K562 (cell line): ENCODE measurements at regions not wholly inside any gene's neighbourhood (a gene's known extent, or its start where the extent isn't known, plus 50 kb on each side); places are given as distances from the start of the nearest gene placed in this dataset.

ENCODE experiments used
- ATAC-seq: fragments of 200-7000 bp; cut with Tn5 transposase; 3 replicates; pipeline ENCODE4 v1.9.1; 2020; ENCODE audit warnings: moderate library complexity
- BruUV-seq: library from RNA; stranded (reverse); fragments of 400-500 nt; replicated peaks from 2 replicates; lab custom pipeline; 2021; lab: Mats Ljungman, UMichigan
- CTCF ChIA-PET: fragments of 300-600 bp; formaldehyde crosslinking; extraction: SDS; loops from one replicate; lab custom pipeline; 2021; ENCODE audit warnings: low intra/inter-chr PET ratio; lab: Yijun Ruan, JAX
- POLR2A ChIA-PET: fragments of 300-600, 350-650 bp; sonication (Branson Sonifier 250); formaldehyde crosslinking; extraction: SDS; loops from one replicate; lab custom pipeline; 2021; ENCODE audit warnings: antibody characterized with exemption, inconsistent platforms; lab: Yijun Ruan, JAX
- DNase-seq, 4 experiments: peaks; one replicate each; pipeline versions ENCODE4 v3.0.0 to v3.0.0-alpha.2; 2011 to 2018; ENCODE audit warnings: low spot score in 3 of 4, mixed read lengths in 3 of 4; ENCODE audit errors: extremely low read depth in 1 of 4
- FAIRE-seq: peaks from 2 replicates; lab custom pipeline; 2011; peaks lifted over from hg19 to GRCh38; lab: Jason Lieb, UNC
- H2AFZ ChIP-seq: 2 replicates; pipeline ENCODE4 v1.6.0; 2011; ENCODE audit warnings: low read depth, low read length, control low read depth, inconsistent platforms
- H3K27ac ChIP-seq: fragments of 200-600 bp; 3 replicates; pipeline ENCODE4 v1.8.0; 2011; ENCODE audit warnings: low read depth, mild to moderate bottlenecking, control low read depth, inconsistent platforms, low read length, moderate library complexity, mixed read lengths; ENCODE audit errors: extremely low read depth
- H3K27me3 ChIP-seq, 2 experiments: fragments of 300-600 bp in 1 of 2; 2 replicates in 1 of 2; 3 replicates in 1 of 2; pipeline versions ENCODE4 v1.6.0 to v1.8.0; 2011; ENCODE audit warnings: inconsistent platforms in 2 of 2, low read length in 2 of 2, mild to moderate bottlenecking in 1 of 2, mixed read lengths in 1 of 2, moderate library complexity in 1 of 2; ENCODE audit not compliant: control insufficient read depth in 2 of 2, insufficient read depth in 2 of 2
- H3K36me3 ChIP-seq: fragments of 300-600 bp; 3 replicates; pipeline ENCODE4 v1.8.0; 2011; ENCODE audit warnings: mild to moderate bottlenecking, low read length, inconsistent platforms; ENCODE audit not compliant: control insufficient read depth, insufficient read depth
- H3K4me1 ChIP-seq, 2 experiments: fragments of 200-600 bp in 1 of 2; replicated peaks in 1 of 2; 2 replicates in 1 of 2; 3 replicates in 1 of 2; pipeline versions ENCODE4 v1.5.1 to v1.8.0; 2011; ENCODE audit warnings: inconsistent platforms in 2 of 2, low read length in 2 of 2, mild to moderate bottlenecking in 1 of 2, mixed read lengths in 1 of 2, moderate library complexity in 1 of 2; ENCODE audit not compliant: control insufficient read depth in 2 of 2, insufficient read depth in 2 of 2
- H3K4me2 ChIP-seq: 2 replicates; pipeline ENCODE4 v1.6.1; 2011; ENCODE audit warnings: low read length, control low read depth, inconsistent platforms, mixed read lengths; ENCODE audit not compliant: insufficient read depth
- H3K4me3 ChIP-seq: fragments of 200-600 bp; sonication (generic), shearing (Covaris generic); 2 replicates; pipeline ENCODE4 v1.5.1; 2016; ENCODE audit warnings: control low read depth, inconsistent platforms
- H3K79me2 ChIP-seq: fragments of 200-600 bp; 3 replicates; pipeline ENCODE4 v1.8.0; 2011; ENCODE audit warnings: low read length, inconsistent platforms; ENCODE audit not compliant: control insufficient read depth, insufficient read depth
- H3K9ac ChIP-seq, 2 experiments: 2 replicates each; pipeline versions ENCODE4 v1.6.0 to v1.6.1; 2011; ENCODE audit warnings: low read depth in 2 of 2, low read length in 2 of 2, control low read depth in 1 of 2, inconsistent platforms in 1 of 2, mild to moderate bottlenecking in 1 of 2, mixed read lengths in 1 of 2; ENCODE audit not compliant: insufficient read depth in 1 of 2
- H3K9me1 ChIP-seq: one replicate; pipeline ENCODE4 v1.6.0; 2011; ENCODE audit warnings: inconsistent platforms, mild to moderate bottlenecking, low read length, moderate library complexity; ENCODE audit not compliant: control insufficient read depth, insufficient read depth
- H3K9me3 ChIP-seq: replicated peaks from 2 replicates; pipeline ENCODE4 v1.5.1; 2011; ENCODE audit warnings: low read depth, low read length, inconsistent platforms; ENCODE audit not compliant: control insufficient read depth, insufficient read depth
- H4K20me1 ChIP-seq: replicated peaks from 2 replicates; pipeline ENCODE4 v1.6.1; 2011; ENCODE audit warnings: low read length, inconsistent platforms, mixed read lengths; ENCODE audit not compliant: control insufficient read depth, insufficient read depth
- CHCHD3 ChIP-seq: fragments of 250-450 bp; sonication (Bioruptor Pico); IDR thresholded peaks from 2 replicates; pipeline ENCODE4 v2.1.2; 2022; ENCODE audit warnings: mild to moderate bottlenecking
- HNRNPUL1 ChIP-seq: fragments of 200-400 bp; formaldehyde crosslinking; IDR thresholded peaks from 2 replicates; pipeline ENCODE4 v1.6.1; 2017; ENCODE audit warnings: low read length
- MIER1 ChIP-seq: fragments of 450-650 bp; IDR thresholded peaks from 2 replicates; pipeline ENCODE4 v1.6.1; 2016; ENCODE audit warnings: antibody characterized with exemption, mild to moderate bottlenecking, low read depth
- NCOA2 ChIP-seq, 2 experiments: fragments of 450-650 bp; IDR thresholded peaks; 2 replicates each; pipeline ENCODE4 v1.6.1; 2018; ENCODE audit warnings: mild to moderate bottlenecking in 2 of 2, moderate library complexity in 1 of 2; ENCODE audit not compliant: partially characterized antibody in 2 of 2
- PHB2 ChIP-seq: fragments of 450-650 bp; IDR thresholded peaks from 2 replicates; pipeline ENCODE4 v1.6.1; 2017; ENCODE audit warnings: low read depth
- PHF20 ChIP-seq: fragments of 450-650 bp; IDR thresholded peaks from 2 replicates; pipeline ENCODE4 v1.6.1; 2018; ENCODE audit not compliant: partially characterized antibody
- RAD21 ChIP-seq, 2 experiments: fragments of 250-450 bp in 1 of 2; fragments of 450-650 bp in 1 of 2; sonication (Bioruptor Pico) in 1 of 2; formaldehyde crosslinking in 1 of 2; IDR thresholded peaks in 1 of 2; conservative IDR thresholded peaks in 1 of 2; 2 replicates each; pipeline versions ENCODE4 v1.4.0 to v1.8.0; 2020 to 2022; ENCODE audit warnings: mild to moderate bottlenecking in 2 of 2, moderate library complexity in 1 of 2
- ZBED1 ChIP-seq: IDR thresholded peaks from 2 replicates; pipeline ENCODE4 v1.6.1; 2014
- ZC3H4 ChIP-seq: sonication (generic); formaldehyde crosslinking; IDR thresholded peaks from 2 replicates; pipeline ENCODE4 v1.9.0; 2021; ENCODE audit warnings: missing genetic modification reagents, borderline replicate concordance
- ZNF77 ChIP-seq: fragments of 250-450 bp; sonication (Bioruptor Pico); IDR thresholded peaks from 2 replicates; pipeline ENCODE4 v1.5.0; 2020
- ZSCAN29 ChIP-seq: fragments of 450-650 bp; IDR thresholded peaks from 2 replicates; pipeline ENCODE4 v1.6.1; 2017
- WGBS: fragments of 100-300 bp; shearing (Covaris generic); methylation state at CpG from one replicate; pipeline ENCODE4 v1.1.6; 2016; ENCODE audit warnings: low coverage, mixed read lengths; ENCODE audit not compliant: insufficient coverage; ENCODE audit errors: missing lambda C conversion rate; 5-methylcytosine and 5-hydroxymethylcytosine counted together
- in situ Hi-C: fragments of 300-500 bp; cut with MboI; formaldehyde crosslinking; loops from 4 replicates; pipeline ENCODE4 v1.15.0; 2018; ENCODE audit warnings: inconsistent platforms, mixed read lengths
- intact Hi-C: fragments of 100-400 bp; cut with micrococcal nuclease; formaldehyde crosslinking; loops from 2 replicates; pipeline ENCODE4 v1.14.2; 2022
- TF ChIP-seq, protein P1 (sequence below): fragments of 450-650 bp; formaldehyde crosslinking; IDR thresholded peaks from 2 replicates; pipeline ENCODE4 v1.4.0; 2022; ENCODE audit warnings: missing genetic modification characterization
- TF ChIP-seq, protein P2 (sequence below): fragments of 450-650 bp; IDR thresholded peaks from 2 replicates; pipeline ENCODE4 v1.6.1; 2017; ENCODE audit warnings: antibody characterized with exemption, mild to moderate bottlenecking

DNA sequence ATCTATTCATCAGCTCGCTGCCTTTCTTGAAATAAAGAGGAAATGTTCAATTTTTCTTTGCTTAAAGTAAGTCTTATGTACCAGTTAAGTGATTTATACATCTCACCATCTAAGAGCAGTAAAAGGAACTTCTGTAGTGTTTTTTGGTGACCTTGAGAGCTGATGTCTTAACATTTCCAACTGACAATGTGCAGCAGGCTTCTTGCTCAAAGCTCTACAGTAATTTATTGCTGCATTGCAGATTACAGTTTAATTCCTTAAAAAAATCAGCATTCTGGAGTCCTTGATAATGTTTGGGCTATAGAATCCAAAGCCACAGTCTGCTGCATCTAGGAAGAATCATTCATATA, 61.6 kb downstream of the DIPK2A start:
- in situ Hi-C loops (no loop called here), intact Hi-C loops (no loop called here)
- no peak overlapping the region for H3K4me2 ChIP-seq
- no TSS peak for BruUV-seq
- TF ChIP-seq ZNF77 (no peak), PHB2 (no peak), ZC3H4 (CRISPR knock-in tag) (no peak), PHF20 (no peak), ZBED1 (no peak), NCOA2 (IDR thresholded peaks at IDR 0.05; ENCODE audit: partially characterized antibody in 2 of 2) (no peak), MIER1 (no peak), HNRNPUL1 (no peak), CHCHD3 (no peak), ZSCAN29 (no peak), RAD21 (CRISPR knock-in tag; conservative IDR thresholded peaks at IDR 0.05 in 1 of 2, IDR thresholded peaks at IDR 0.05 in 1 of 2) (no peak)
- TF ChIP-seq, protein P1, sequence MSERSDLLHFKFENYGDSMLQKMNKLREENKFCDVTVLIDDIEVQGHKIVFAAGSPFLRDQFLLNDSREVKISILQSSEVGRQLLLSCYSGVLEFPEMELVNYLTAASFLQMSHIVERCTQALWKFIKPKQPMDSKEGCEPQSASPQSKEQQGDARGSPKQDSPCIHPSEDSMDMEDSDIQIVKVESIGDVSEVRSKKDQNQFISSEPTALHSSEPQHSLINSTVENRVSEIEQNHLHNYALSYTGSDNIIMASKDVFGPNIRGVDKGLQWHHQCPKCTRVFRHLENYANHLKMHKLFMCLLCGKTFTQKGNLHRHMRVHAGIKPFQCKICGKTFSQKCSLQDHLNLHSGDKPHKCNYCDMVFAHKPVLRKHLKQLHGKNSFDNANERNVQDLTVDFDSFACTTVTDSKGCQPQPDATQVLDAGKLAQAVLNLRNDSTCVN (CRISPR knock-in tag), result no peak
- TF ChIP-seq, protein P2, sequence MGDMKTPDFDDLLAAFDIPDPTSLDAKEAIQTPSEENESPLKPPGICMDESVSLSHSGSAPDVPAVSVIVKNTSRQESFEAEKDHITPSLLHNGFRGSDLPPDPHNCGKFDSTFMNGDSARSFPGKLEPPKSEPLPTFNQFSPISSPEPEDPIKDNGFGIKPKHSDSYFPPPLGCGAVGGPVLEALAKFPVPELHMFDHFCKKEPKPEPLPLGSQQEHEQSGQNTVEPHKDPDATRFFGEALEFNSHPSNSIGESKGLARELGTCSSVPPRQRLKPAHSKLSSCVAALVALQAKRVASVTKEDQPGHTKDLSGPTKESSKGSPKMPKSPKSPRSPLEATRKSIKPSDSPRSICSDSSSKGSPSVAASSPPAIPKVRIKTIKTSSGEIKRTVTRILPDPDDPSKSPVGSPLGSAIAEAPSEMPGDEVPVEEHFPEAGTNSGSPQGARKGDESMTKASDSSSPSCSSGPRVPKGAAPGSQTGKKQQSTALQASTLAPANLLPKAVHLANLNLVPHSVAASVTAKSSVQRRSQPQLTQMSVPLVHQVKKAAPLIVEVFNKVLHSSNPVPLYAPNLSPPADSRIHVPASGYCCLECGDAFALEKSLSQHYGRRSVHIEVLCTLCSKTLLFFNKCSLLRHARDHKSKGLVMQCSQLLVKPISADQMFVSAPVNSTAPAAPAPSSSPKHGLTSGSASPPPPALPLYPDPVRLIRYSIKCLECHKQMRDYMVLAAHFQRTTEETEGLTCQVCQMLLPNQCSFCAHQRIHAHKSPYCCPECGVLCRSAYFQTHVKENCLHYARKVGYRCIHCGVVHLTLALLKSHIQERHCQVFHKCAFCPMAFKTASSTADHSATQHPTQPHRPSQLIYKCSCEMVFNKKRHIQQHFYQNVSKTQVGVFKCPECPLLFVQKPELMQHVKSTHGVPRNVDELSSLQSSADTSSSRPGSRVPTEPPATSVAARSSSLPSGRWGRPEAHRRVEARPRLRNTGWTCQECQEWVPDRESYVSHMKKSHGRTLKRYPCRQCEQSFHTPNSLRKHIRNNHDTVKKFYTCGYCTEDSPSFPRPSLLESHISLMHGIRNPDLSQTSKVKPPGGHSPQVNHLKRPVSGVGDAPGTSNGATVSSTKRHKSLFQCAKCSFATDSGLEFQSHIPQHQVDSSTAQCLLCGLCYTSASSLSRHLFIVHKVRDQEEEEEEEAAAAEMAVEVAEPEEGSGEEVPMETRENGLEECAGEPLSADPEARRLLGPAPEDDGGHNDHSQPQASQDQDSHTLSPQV, result no peak
- no peaks in the 10 kb centered on the region for H3K27me3 ChIP-seq
- WGBS, result 0% methylated on average over 1 of the region's 1 CpG
- ChIA-PET CTCF (no interaction called here), POLR2A (interaction anchor here (0.9 kb wide), 1 partner anchor 143 kb away, joined by 3 read pairs; no protein-coding TSS in a partner anchor)
- H4K20me1 ChIP-seq, result no peaks in the 10 kb centered on the region
- H3K4me1 ChIP-seq, result no peaks in the 10 kb centered on the region
- H3K9me1 ChIP-seq, result no peaks in the 10 kb centered on the region
- no peaks in the 10 kb centered on the region for H3K79me2 ChIP-seq
- DNase-seq (no peak), ATAC-seq (no peak), FAIRE-seq (no peak)
- H3K36me3 ChIP-seq, result no peaks in the 10 kb centered on the region
- H3K4me3 ChIP-seq, result no peak overlapping the region
- H2AFZ ChIP-seq, result no peak overlapping the region
- no peaks in the 10 kb centered on the region for H3K9me3 ChIP-seq
- H3K27ac ChIP-seq, result no peak overlapping the region
- no peak overlapping the region for H3K9ac ChIP-seq
